Heart left ventricle (tissue), 13 donors: ENCODE measurements at regions not wholly inside any gene's neighbourhood (a gene's known extent, or its start where the extent isn't known, plus 50 kb on each side); places are given as distances from the start of the nearest gene placed in this dataset.

Experiments used
- POLR2A ChIP-seq, 2 donors: fragments of 450-650 bp; IDR thresholded peaks; one replicate each; pipeline ENCODE4 v1.6.1; 2017; ENCODE audit warnings: antibody characterized with exemption in 2 of 2, mild to moderate bottlenecking in 2 of 2, moderate library complexity in 2 of 2
- TF ChIP-seq, protein P1 (sequence below), 12 donors: fragments of 200-600 bp; sonication (generic) in 4 of 12; IDR thresholded peaks; one replicate each; pipeline versions ENCODE4 v1.5.0 to v1.8.0; 2018 to 2022; ENCODE audit warnings: antibody characterized with exemption in 12 of 12, mild to moderate bottlenecking in 5 of 12
- donor health status: ischemic (EF 13 %, LVEDD 7.1; RV severe dilation, severe dysfunction).
- donor health status: DM: no; HTN: yes; CAD: no.
- donor health status: DM: no; HTN: no; CAD: no.
- donor health status: ischemic (EF 25% LVEDD 6.9; RV normal size, moderate dysfunction).
- donor health status: ischemic (EF 25% LVEDD 5.7; RV mildly dilated, moderate dysfunction).
- donor health status: ischemic (EF 35%, LVEDD 5.7; RV mildly dilated, moderate dysfunction).
- donor health status: nonischemic (EF 11% LVEDD 7.7; RV severe dilation, severe dysfunction).
- donor health status: DM: yes; HTN: yes; CAD: no.
- donor health status: PGD.
- donor health status: ischemic (EF 29% LVEDD 5.4; RV normal size, mild dysfunction).
- donor health status: nonischemic (EF 23%, LVEDD 6.1; RV moderate dilation, normal function).

DNA sequence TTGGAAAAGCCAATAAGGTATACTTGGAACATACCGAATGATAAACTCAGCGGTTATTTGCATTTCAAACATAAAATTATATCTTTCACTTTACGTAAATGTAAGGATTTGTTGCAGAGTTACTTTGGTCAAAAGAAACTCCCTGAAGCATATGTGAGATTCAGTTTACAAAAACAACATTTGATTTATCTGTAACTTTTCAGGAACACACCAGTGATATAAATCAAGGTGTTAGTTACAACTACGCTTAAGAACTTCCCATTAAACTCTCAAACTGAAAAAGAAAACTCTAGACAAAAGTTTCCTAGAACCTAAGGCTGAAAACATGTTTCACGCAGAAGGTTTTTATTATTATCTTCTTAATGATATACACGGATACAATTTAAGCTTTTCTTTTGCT is 110.6 kb upstream of the MEIS1 start:
- no peak for TF ChIP-seq POLR2A (IDR thresholded peaks at IDR 0.05)
- TF ChIP-seq, protein P1, sequence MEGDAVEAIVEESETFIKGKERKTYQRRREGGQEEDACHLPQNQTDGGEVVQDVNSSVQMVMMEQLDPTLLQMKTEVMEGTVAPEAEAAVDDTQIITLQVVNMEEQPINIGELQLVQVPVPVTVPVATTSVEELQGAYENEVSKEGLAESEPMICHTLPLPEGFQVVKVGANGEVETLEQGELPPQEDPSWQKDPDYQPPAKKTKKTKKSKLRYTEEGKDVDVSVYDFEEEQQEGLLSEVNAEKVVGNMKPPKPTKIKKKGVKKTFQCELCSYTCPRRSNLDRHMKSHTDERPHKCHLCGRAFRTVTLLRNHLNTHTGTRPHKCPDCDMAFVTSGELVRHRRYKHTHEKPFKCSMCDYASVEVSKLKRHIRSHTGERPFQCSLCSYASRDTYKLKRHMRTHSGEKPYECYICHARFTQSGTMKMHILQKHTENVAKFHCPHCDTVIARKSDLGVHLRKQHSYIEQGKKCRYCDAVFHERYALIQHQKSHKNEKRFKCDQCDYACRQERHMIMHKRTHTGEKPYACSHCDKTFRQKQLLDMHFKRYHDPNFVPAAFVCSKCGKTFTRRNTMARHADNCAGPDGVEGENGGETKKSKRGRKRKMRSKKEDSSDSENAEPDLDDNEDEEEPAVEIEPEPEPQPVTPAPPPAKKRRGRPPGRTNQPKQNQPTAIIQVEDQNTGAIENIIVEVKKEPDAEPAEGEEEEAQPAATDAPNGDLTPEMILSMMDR (IDR thresholded peaks at IDR 0.05) = no peak
